ENCODE measurements at regions not wholly inside any gene's neighbourhood (a gene's known extent, or its start where the extent isn't known, plus 50 kb on each side); places are given as distances from the start of the nearest gene placed in this dataset.
"Not testable (repeated sequence)": the region's sequence is repeated elsewhere in the genome, so short reads cannot be mapped to it uniquely, and the experiment has no call there.

- DNase-seq: no peak
Measured at GRCh38 chr1:195740862-195741261, 867.4 kb downstream of the KCNT2 start.

GRCh38 chr1:195738966-195739650 is 869.1 kb downstream of the KCNT2 start:
- no peak for DNase-seq

- no peak for DNase-seq
Measured at GRCh38 chr1:195735140-195735539, 873.1 kb downstream of the KCNT2 start.

GRCh38 chr1:195733826-195734225 is 874.4 kb downstream of the KCNT2 start:
- DNase-seq: no peak

- DNase-seq: no peak
Measured at GRCh38 chr1:195733408-195733807, 874.8 kb downstream of the KCNT2 start.

GRCh38 chr1:195731385-195731784 is 876.9 kb downstream of the KCNT2 start:
- no peak for DNase-seq

- DNase-seq: no peak
Measured at GRCh38 chr1:195723796-195724194, 884.4 kb downstream of the KCNT2 start.

GRCh38 chr1:195722852-195723795 is 885.1 kb downstream of the KCNT2 start:
- DNase-seq: not testable (repeated sequence)

- not testable (repeated sequence) for DNase-seq
Measured at GRCh38 chr1:195722146-195722545, 886.1 kb downstream of the KCNT2 start.

GRCh38 chr1:195721210-195721971 is 886.8 kb downstream of the KCNT2 start:
- no peak for DNase-seq

- no peak for DNase-seq
Measured at GRCh38 chr1:195717651-195718050, 890.6 kb downstream of the KCNT2 start.

GRCh38 chr1:195715652-195716051 is 892.6 kb downstream of the KCNT2 start:
- DNase-seq: no peak

- DNase-seq: no peak
Measured at GRCh38 chr1:195714248-195714647, 894.0 kb downstream of the KCNT2 start.

GRCh38 chr1:195709821-195710220 is 898.4 kb downstream of the KCNT2 start:
- DNase-seq: no peak

GRCh38 chr1:195704028-195704427 is 904.2 kb downstream of the KCNT2 start:
- no peak for DNase-seq

GRCh38 chr1:195701149-195701548 is 907.1 kb downstream of the KCNT2 start:
- DNase-seq: no peak

GRCh38 chr1:195697130-195697529 is 911.1 kb downstream of the KCNT2 start:
- no peak for DNase-seq

- DNase-seq: no peak
Measured at GRCh38 chr1:195686764-195687163, 921.5 kb downstream of the KCNT2 start.

GRCh38 chr1:195664628-195665027 is 943.6 kb downstream of the KCNT2 start:
- no peak for DNase-seq

- no peak for DNase-seq
Measured at GRCh38 chr1:195663549-195664280, 944.5 kb downstream of the KCNT2 start.

GRCh38 chr1:195656780-195657179 is 951.5 kb downstream of the KCNT2 start:
- DNase-seq: no peak

- not testable (repeated sequence) for DNase-seq
Measured at GRCh38 chr1:195648875-195649274, 959.4 kb downstream of the KCNT2 start.

GRCh38 chr1:195637539-195637938 is 970.7 kb downstream of the KCNT2 start:
- DNase-seq: no peak
